ENCODE measurements at regions not wholly inside any gene's neighbourhood (a gene's known extent, or its start where the extent isn't known, plus 50 kb on each side); places are given as distances from the start of the nearest gene placed in this dataset.

GRCh38 chr2:43088143-43089073, 138.0 kb downstream of the ZFP36L2 start:
- H3K9me3 ChIP-seq (ENCODE audit: control insufficient read depth, low read length): no peaks in the 10 kb centered on the region
- H3K27ac ChIP-seq (ENCODE audit: low read depth in 1 of 2, low read length in 2 of 2): peak overlapping the region in 1 of 2 donors; percentile 99
- no peaks in the 10 kb centered on the region for H3K36me3 ChIP-seq (ENCODE audit: control insufficient read depth in 1 of 2, insufficient read depth in 2 of 2, low read length in 1 of 2)
- H3K4me1 ChIP-seq (ENCODE audit: control insufficient read depth in 1 of 2, insufficient read depth in 2 of 2, low read length in 2 of 2): peaks cover 0 to 6% of the 10 kb centered on the region in 2 donors
- no peaks in the 10 kb centered on the region for H3K27me3 ChIP-seq (ENCODE audit: control insufficient read depth in 1 of 2, insufficient read depth in 2 of 2, low read length in 1 of 2)
- no peak overlapping the region for H3K4me3 ChIP-seq (ENCODE audit: low read length in 2 of 2)
- ATAC-seq (ENCODE audit: low FRiP score) (no peak), DNase-seq (peak; percentile 17 to 21)
- intact Hi-C loops (cut with DNase I): loop anchor here (5.0 kb wide), 2 partner anchors 46 to 129 kb away; no protein-coding TSS in a partner anchor
- WGBS, 2 donors: 94 to 95% methylated on average over 3 of the region's 3 CpGs

GRCh38 chr2:43087413-43087812, 139.0 kb downstream of the ZFP36L2 start:
- intact Hi-C loops (cut with DNase I): loop anchor here (2.0 to 5.0 kb wide), 3 partner anchors 45 to 130 kb away; no protein-coding TSS in a partner anchor
- DNase-seq (no peak), ATAC-seq (ENCODE audit: low FRiP score) (no peak)
- Histone ChIP-seq H3K4me1 (ENCODE audit: control insufficient read depth in 1 of 2, insufficient read depth in 2 of 2, low read length in 2 of 2) (peaks cover 0 to 6% of the 10 kb centered on the region in 2 donors), H3K9me3 (ENCODE audit: control insufficient read depth, low read length) (no peaks in the 10 kb centered on the region), H3K4me3 (ENCODE audit: low read length in 2 of 2) (no peak overlapping the region), H3K27me3 (ENCODE audit: control insufficient read depth in 1 of 2, insufficient read depth in 2 of 2, low read length in 1 of 2) (no peaks in the 10 kb centered on the region), H3K27ac (ENCODE audit: low read depth in 1 of 2, low read length in 2 of 2) (peak overlapping the region; percentile 94 to 99), H3K36me3 (ENCODE audit: control insufficient read depth in 1 of 2, insufficient read depth in 2 of 2, low read length in 1 of 2) (no peaks in the 10 kb centered on the region)
- 91 to 95% methylated on average over 3 of the region's 3 CpGs for WGBS, 2 donors

DNA sequence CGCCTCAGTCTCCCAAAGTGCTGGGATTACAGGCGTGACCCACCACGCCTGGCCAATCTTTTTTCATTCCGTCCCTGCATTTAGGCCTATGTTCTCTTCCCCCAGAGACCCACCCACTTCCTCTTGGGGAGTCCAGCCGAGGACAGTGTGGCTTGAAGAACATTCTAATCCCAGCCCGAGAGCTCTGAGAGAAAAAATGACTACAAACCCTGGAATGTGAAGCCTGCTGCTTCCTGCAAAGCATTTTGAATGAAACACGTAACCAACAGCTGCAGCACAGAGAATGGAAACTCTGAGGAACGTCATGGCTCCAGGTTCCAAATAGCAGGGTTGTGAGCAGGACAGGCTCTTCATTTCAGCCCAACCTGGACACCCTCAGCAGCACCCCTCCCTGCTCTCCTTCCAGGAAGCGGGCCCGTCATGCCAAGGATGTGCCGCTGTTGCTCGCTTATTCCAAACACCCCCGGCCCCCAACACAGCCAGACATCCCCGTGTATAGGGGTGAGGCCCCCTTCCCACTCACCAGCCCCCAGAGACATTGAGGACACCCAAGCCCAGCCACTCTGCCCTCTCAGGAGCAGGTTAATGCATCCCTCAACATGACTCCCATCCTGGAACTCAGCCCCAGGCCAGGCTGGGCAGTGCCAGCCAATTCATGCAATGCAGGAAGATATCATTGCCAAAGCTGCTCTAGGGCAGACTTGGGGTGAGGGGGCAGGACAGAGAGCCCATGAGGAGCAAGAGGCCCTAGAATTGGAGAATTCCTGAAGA, 139.8 kb downstream of the ZFP36L2 start:
- H3K36me3 ChIP-seq (ENCODE audit: control insufficient read depth in 1 of 2, insufficient read depth in 2 of 2, low read length in 1 of 2): no peaks in the 10 kb centered on the region
- WGBS, 2 donors: 5 to 6% methylated on average over 14 of the region's 14 CpGs
- no peaks in the 10 kb centered on the region for H3K27me3 ChIP-seq (ENCODE audit: control insufficient read depth in 1 of 2, insufficient read depth in 2 of 2, low read length in 1 of 2)
- peaks cover 0 to 6% of the 10 kb centered on the region in 2 donors for H3K4me1 ChIP-seq (ENCODE audit: control insufficient read depth in 1 of 2, insufficient read depth in 2 of 2, low read length in 2 of 2)
- no peak overlapping the region for H3K4me3 ChIP-seq (ENCODE audit: low read length in 2 of 2)
- peak overlapping the region; percentile 94 to 99 for H3K27ac ChIP-seq (ENCODE audit: low read depth in 1 of 2, low read length in 2 of 2)
- peak; percentile 85 to 89 for DNase-seq
- H3K9me3 ChIP-seq (ENCODE audit: control insufficient read depth, low read length): no peaks in the 10 kb centered on the region
- intact Hi-C loops (cut with DNase I): loop anchor here (2.0 to 5.0 kb wide), 3 partner anchors 44 to 131 kb away; no protein-coding TSS in a partner anchor
- ATAC-seq (ENCODE audit: low FRiP score): peak; percentile 92

- intact Hi-C loops (cut with DNase I): loop anchor here (2.0 to 5.0 kb wide), 3 partner anchors 44 to 131 kb away; no protein-coding TSS in a partner anchor
- no peak for ATAC-seq (ENCODE audit: low FRiP score)
- H3K4me3 ChIP-seq (ENCODE audit: low read length in 2 of 2): no peak overlapping the region
- WGBS, 2 donors: 43 to 50% methylated on average over 8 of the region's 8 CpGs
- H3K27ac ChIP-seq (ENCODE audit: low read depth in 1 of 2, low read length in 2 of 2): peak overlapping the region; percentile 58 to 87
- H3K36me3 ChIP-seq (ENCODE audit: control insufficient read depth in 1 of 2, insufficient read depth in 2 of 2, low read length in 1 of 2): no peaks in the 10 kb centered on the region
- no peaks in the 10 kb centered on the region for H3K27me3 ChIP-seq (ENCODE audit: control insufficient read depth in 1 of 2, insufficient read depth in 2 of 2, low read length in 1 of 2)
- peak in 1 of 2 donors; percentile 63 for DNase-seq
- H3K4me1 ChIP-seq (ENCODE audit: control insufficient read depth in 1 of 2, insufficient read depth in 2 of 2, low read length in 2 of 2): peaks cover 0 to 6% of the 10 kb centered on the region in 2 donors
- H3K9me3 ChIP-seq (ENCODE audit: control insufficient read depth, low read length): no peaks in the 10 kb centered on the region
Measured at GRCh38 chr2:43085929-43086328, 140.5 kb downstream of the ZFP36L2 start.

- Histone ChIP-seq H3K27me3 (ENCODE audit: control insufficient read depth in 1 of 2, insufficient read depth in 2 of 2, low read length in 1 of 2) (no peaks in the 10 kb centered on the region), H3K27ac (ENCODE audit: low read depth in 1 of 2, low read length in 2 of 2) (peak overlapping the region; percentile 58 to 87), H3K9me3 (ENCODE audit: control insufficient read depth, low read length) (no peaks in the 10 kb centered on the region), H3K36me3 (ENCODE audit: control insufficient read depth in 1 of 2, insufficient read depth in 2 of 2, low read length in 1 of 2) (no peaks in the 10 kb centered on the region), H3K4me1 (ENCODE audit: control insufficient read depth in 1 of 2, insufficient read depth in 2 of 2, low read length in 2 of 2) (peaks cover 0 to 6% of the 10 kb centered on the region in 2 donors), H3K4me3 (ENCODE audit: low read length in 2 of 2) (no peak overlapping the region)
- ATAC-seq (ENCODE audit: low FRiP score) (no peak), DNase-seq (no peak)
- WGBS, 2 donors: 90 to 94% methylated on average over 11 of the region's 11 CpGs
- intact Hi-C loops (cut with DNase I): loop anchor here (5.0 kb wide), 2 partner anchors 43 to 132 kb away; no protein-coding TSS in a partner anchor
Measured at GRCh38 chr2:43085505-43085904, 140.9 kb downstream of the ZFP36L2 start.

- Histone ChIP-seq H3K4me3 (ENCODE audit: low read length in 2 of 2) (no peak overlapping the region), H3K27ac (ENCODE audit: low read depth in 1 of 2, low read length in 2 of 2) (peak overlapping the region; percentile 50 to 87), H3K27me3 (ENCODE audit: control insufficient read depth in 1 of 2, insufficient read depth in 2 of 2, low read length in 1 of 2) (no peaks in the 10 kb centered on the region), H3K9me3 (ENCODE audit: control insufficient read depth, low read length) (no peaks in the 10 kb centered on the region), H3K4me1 (ENCODE audit: control insufficient read depth in 1 of 2, insufficient read depth in 2 of 2, low read length in 2 of 2) (peaks cover 0 to 6% of the 10 kb centered on the region in 2 donors), H3K36me3 (ENCODE audit: control insufficient read depth in 1 of 2, insufficient read depth in 2 of 2, low read length in 1 of 2) (no peaks in the 10 kb centered on the region)
- WGBS, 2 donors: 32 to 34% methylated on average over 8 of the region's 8 CpGs
- ATAC-seq (ENCODE audit: low FRiP score) (no peak), DNase-seq (peak; percentile 76 to 83)
- intact Hi-C loops (cut with DNase I): loop anchor here (5.0 kb wide), 2 partner anchors 42 to 133 kb away; no protein-coding TSS in a partner anchor
Measured at GRCh38 chr2:43084699-43085091, 141.7 kb downstream of the ZFP36L2 start.

GRCh38 chr2:43083710-43084698, 142.4 kb downstream of the ZFP36L2 start:
- H3K4me3 ChIP-seq (ENCODE audit: low read length in 2 of 2): no peak overlapping the region
- no peaks in the 10 kb centered on the region for H3K9me3 ChIP-seq (ENCODE audit: control insufficient read depth, low read length)
- ATAC-seq (ENCODE audit: low FRiP score) (no peak), DNase-seq (peak; percentile 74 to 78)
- H3K4me1 ChIP-seq (ENCODE audit: control insufficient read depth in 1 of 2, insufficient read depth in 2 of 2, low read length in 2 of 2): peaks cover 0 to 6% of the 10 kb centered on the region in 2 donors
- no peaks in the 10 kb centered on the region for H3K27me3 ChIP-seq (ENCODE audit: control insufficient read depth in 1 of 2, insufficient read depth in 2 of 2, low read length in 1 of 2)
- H3K36me3 ChIP-seq (ENCODE audit: control insufficient read depth in 1 of 2, insufficient read depth in 2 of 2, low read length in 1 of 2): no peaks in the 10 kb centered on the region
- WGBS, 2 donors: 28 to 30% methylated on average over 13 of the region's 13 CpGs
- peak overlapping the region; percentile 31 to 87 for H3K27ac ChIP-seq (ENCODE audit: low read depth in 1 of 2, low read length in 2 of 2)
- intact Hi-C loops (cut with DNase I): no loop called here
